Renal cortical epithelial cell (primary cell): ENCODE measurements at regions not wholly inside any gene's neighbourhood (a gene's known extent, or its start where the extent isn't known, plus 50 kb on each side); places are given as distances from the start of the nearest gene placed in this dataset.

ENCODE experiments used
- DNase-seq: peaks from one replicate; pipeline ENCODE4 v3.0.0-alpha.2; 2011; ENCODE audit warnings: low read depth

GRCh38 chr16:85291302-85292148 lies 179.3 kb upstream of the CIBAR2 start:
- DNase-seq, result no peak

GRCh38 chr16:85293458-85293857 lies 181.2 kb upstream of the CIBAR2 start:
- DNase-seq, result no peak

- DNase-seq, result no peak
Observed at GRCh38 chr16:85293904-85294642, 181.8 kb upstream of the CIBAR2 start.

GRCh38 chr16:85294810-85295508 lies 182.7 kb upstream of the CIBAR2 start:
- no peak for DNase-seq

- DNase-seq, result peak; percentile 3
Observed at GRCh38 chr16:85296859-85297660, 184.8 kb upstream of the CIBAR2 start.

- no peak for DNase-seq
Observed at GRCh38 chr16:85297881-85298280, 185.6 kb upstream of the CIBAR2 start.

- DNase-seq, result no peak
Observed at GRCh38 chr16:85300406-85300968, 188.2 kb upstream of the CIBAR2 start.

GRCh38 chr16:85301231-85301630 lies 189.0 kb upstream of the CIBAR2 start:
- no peak for DNase-seq

- peak; percentile 31 for DNase-seq
Observed at GRCh38 chr16:85302018-85302847, 190.0 kb upstream of the CIBAR2 start.

- no peak for DNase-seq
Observed at GRCh38 chr16:85302848-85303353, 190.6 kb upstream of the CIBAR2 start.

GRCh38 chr16:85303354-85303883 lies 191.1 kb upstream of the CIBAR2 start:
- DNase-seq, result peak; percentile 11

GRCh38 chr16:85304337-85304736 lies 192.1 kb upstream of the CIBAR2 start:
- DNase-seq, result no peak

- DNase-seq, result peak; percentile 77
Observed at GRCh38 chr16:85306071-85306792, 194.0 kb upstream of the CIBAR2 start.

- no peak for DNase-seq
Observed at GRCh38 chr16:85306793-85307551, 194.7 kb upstream of the CIBAR2 start.

GRCh38 chr16:85307552-85308364 lies 195.5 kb upstream of the CIBAR2 start:
- no peak for DNase-seq

GRCh38 chr16:85308611-85309540 lies 196.6 kb upstream of the CIBAR2 start:
- no peak for DNase-seq
